Fibroblast of lung (primary cell): ENCODE measurements at regions not wholly inside any gene's neighbourhood (a gene's known extent, or its start where the extent isn't known, plus 50 kb on each side); places are given as distances from the start of the nearest gene placed in this dataset.

Source experiments
- CTCF ChIP-seq, 2 donors: IDR thresholded peaks in 1 of 2; conservative IDR thresholded peaks in 1 of 2; 1 replicate in 1 of 2; 2 replicates in 1 of 2; pipeline ENCODE4 v1.5.1; 2011 to 2012; ENCODE audit warnings: low read length in 2 of 2, control low read depth in 1 of 2, inconsistent platforms in 1 of 2, low read depth in 1 of 2, mild to moderate bottlenecking in 1 of 2
- EZH2 ChIP-seq: IDR thresholded peaks from 2 replicates; pipeline ENCODE4 v1.5.1; 2012; ENCODE audit warnings: low read length, control low read depth, mild to moderate bottlenecking; ENCODE audit errors: missing control alignments

- TF ChIP-seq EZH2 (no peak), CTCF (conservative IDR thresholded peaks at IDR 0.05 in 1 of 2, IDR thresholded peaks at IDR 0.05 in 1 of 2; ENCODE audit: low read depth in 1 of 2, low read length in 2 of 2) (no peak)
These were observed 447.0 kb downstream of the KIF4B start for GRCh38 chr5:155460501-155460931.
